ENCODE measurements at regions not wholly inside any gene's neighbourhood (a gene's known extent, or its start where the extent isn't known, plus 50 kb on each side); places are given as distances from the start of the nearest gene placed in this dataset.

GRCh38 chr6:8664070-8664469 lies 228.7 kb upstream of the SLC35B3 start:
- TF ChIP-seq EZH2phosphoT487 (IDR thresholded peaks at IDR 0.05; ENCODE audit: borderline replicate concordance, low read length) (no peak), EZH2 (IDR thresholded peaks at IDR 0.05; ENCODE audit: low read length, unreplicated experiment) (no peak)
- TF ChIP-seq, protein P1, sequence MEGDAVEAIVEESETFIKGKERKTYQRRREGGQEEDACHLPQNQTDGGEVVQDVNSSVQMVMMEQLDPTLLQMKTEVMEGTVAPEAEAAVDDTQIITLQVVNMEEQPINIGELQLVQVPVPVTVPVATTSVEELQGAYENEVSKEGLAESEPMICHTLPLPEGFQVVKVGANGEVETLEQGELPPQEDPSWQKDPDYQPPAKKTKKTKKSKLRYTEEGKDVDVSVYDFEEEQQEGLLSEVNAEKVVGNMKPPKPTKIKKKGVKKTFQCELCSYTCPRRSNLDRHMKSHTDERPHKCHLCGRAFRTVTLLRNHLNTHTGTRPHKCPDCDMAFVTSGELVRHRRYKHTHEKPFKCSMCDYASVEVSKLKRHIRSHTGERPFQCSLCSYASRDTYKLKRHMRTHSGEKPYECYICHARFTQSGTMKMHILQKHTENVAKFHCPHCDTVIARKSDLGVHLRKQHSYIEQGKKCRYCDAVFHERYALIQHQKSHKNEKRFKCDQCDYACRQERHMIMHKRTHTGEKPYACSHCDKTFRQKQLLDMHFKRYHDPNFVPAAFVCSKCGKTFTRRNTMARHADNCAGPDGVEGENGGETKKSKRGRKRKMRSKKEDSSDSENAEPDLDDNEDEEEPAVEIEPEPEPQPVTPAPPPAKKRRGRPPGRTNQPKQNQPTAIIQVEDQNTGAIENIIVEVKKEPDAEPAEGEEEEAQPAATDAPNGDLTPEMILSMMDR (conservative IDR thresholded peaks at IDR 0.05; ENCODE audit: low read depth, low read length) = no peak

All from PC-3 (cell line).